ENCODE measurements at regions not wholly inside any gene's neighbourhood (a gene's known extent, or its start where the extent isn't known, plus 50 kb on each side); places are given as distances from the start of the nearest gene placed in this dataset.
A peak's percentile ranks its signal among the peaks of the same experiment; 100 is the strongest.
"Not testable (repeated sequence)": the region's sequence is repeated elsewhere in the genome, so short reads cannot be mapped to it uniquely, and the experiment has no call there.

DNA sequence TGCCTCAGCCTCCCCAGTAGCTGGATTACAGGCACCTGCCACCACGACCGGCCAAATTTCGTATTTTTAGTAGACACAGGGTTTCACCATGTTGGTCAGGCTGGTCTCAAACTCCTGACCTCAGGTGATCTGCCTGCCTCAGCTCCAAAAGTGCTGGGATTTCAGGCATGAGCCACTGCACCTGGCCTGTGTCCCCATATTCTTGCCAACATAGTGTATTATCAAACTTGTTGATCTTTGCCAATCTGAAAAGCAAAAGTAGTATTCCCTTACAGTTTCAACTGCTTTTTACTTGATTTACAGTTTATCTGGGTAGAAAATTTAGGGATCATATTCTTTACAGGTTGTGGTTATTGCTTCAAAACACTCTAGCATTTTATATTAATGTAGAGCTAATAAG lies 524.9 kb downstream of the TTLL7 start:
- ATAC-seq; H3K27ac Mint-ChIP-seq; H3K27me3 Mint-ChIP-seq; H3K36me3 ChIP-seq (ENCODE audit: control insufficient read depth in 2 of 3, insufficient read depth in 3 of 3, low read length in 3 of 3); H3K9me3 ChIP-seq (ENCODE audit: control insufficient read depth in 2 of 3, low read length in 3 of 3); CTCF ChIA-PET; H3K4me3 Mint-ChIP-seq; H3K4me3 ChIP-seq (ENCODE audit: low read length); H3K4me1 ChIP-seq (ENCODE audit: control insufficient read depth in 2 of 2, insufficient read depth in 2 of 2, low read length in 2 of 2); POLR2A ChIA-PET; DNase-seq; H3K9me3 Mint-ChIP-seq; H3K36me3 Mint-ChIP-seq; H3K27ac ChIP-seq (ENCODE audit: low read depth, low read length); intact Hi-C loops (cut with micrococcal nuclease); H3K27me3 ChIP-seq (ENCODE audit: control insufficient read depth in 2 of 2, insufficient read depth in 2 of 2, low read length in 2 of 2): not testable (repeated sequence)
- peaks cover 0 to 18% (median 4%) of the 10 kb centered on the region in 7 donors for H3K4me1 Mint-ChIP-seq

GRCh38 chr1:83472066-83472465 lies 526.9 kb downstream of the TTLL7 start:
- H3K27me3 Mint-ChIP-seq; H3K4me3 ChIP-seq (ENCODE audit: low read length); H3K27me3 ChIP-seq (ENCODE audit: control insufficient read depth in 2 of 2, insufficient read depth in 2 of 2, low read length in 2 of 2); H3K36me3 ChIP-seq (ENCODE audit: control insufficient read depth in 2 of 3, insufficient read depth in 3 of 3, low read length in 3 of 3); H3K36me3 Mint-ChIP-seq; H3K27ac ChIP-seq (ENCODE audit: low read depth, low read length); H3K4me3 Mint-ChIP-seq; H3K9me3 ChIP-seq (ENCODE audit: control insufficient read depth in 2 of 3, low read length in 3 of 3); CTCF ChIA-PET; DNase-seq; intact Hi-C loops (cut with micrococcal nuclease); ATAC-seq; POLR2A ChIA-PET; H3K9me3 Mint-ChIP-seq; H3K4me1 ChIP-seq (ENCODE audit: control insufficient read depth in 2 of 2, insufficient read depth in 2 of 2, low read length in 2 of 2): not testable (repeated sequence)
- peak overlapping the region in 1 of 9 donors; percentile 54 for H3K27ac Mint-ChIP-seq
- H3K4me1 Mint-ChIP-seq, result peaks cover 0 to 18% (median 4%) of the 10 kb centered on the region in 7 donors

- ChIA-PET CTCF (interaction anchor here (0.6 kb wide), 1 partner anchor 228 kb away, joined by 3 read pairs; no protein-coding TSS in a partner anchor), POLR2A (interaction anchor here (0.7 kb wide), 1 partner anchor 1569 kb away, joined by 4 read pairs; no protein-coding TSS in a partner anchor)
- H3K36me3 Mint-ChIP-seq; ATAC-seq; H3K36me3 ChIP-seq (ENCODE audit: control insufficient read depth in 2 of 3, insufficient read depth in 3 of 3, low read length in 3 of 3); H3K9me3 ChIP-seq (ENCODE audit: control insufficient read depth in 2 of 3, low read length in 3 of 3); H3K4me1 ChIP-seq (ENCODE audit: control insufficient read depth in 2 of 2, insufficient read depth in 2 of 2, low read length in 2 of 2); DNase-seq; H3K27ac Mint-ChIP-seq; H3K27me3 Mint-ChIP-seq; H3K4me3 ChIP-seq (ENCODE audit: low read length); H3K9me3 Mint-ChIP-seq; H3K27ac ChIP-seq (ENCODE audit: low read depth, low read length); H3K4me3 Mint-ChIP-seq; H3K27me3 ChIP-seq (ENCODE audit: control insufficient read depth in 2 of 2, insufficient read depth in 2 of 2, low read length in 2 of 2); intact Hi-C loops (cut with micrococcal nuclease): not testable (repeated sequence)
- peaks cover 0 to 18% (median 4%) of the 10 kb centered on the region in 7 donors for H3K4me1 Mint-ChIP-seq
These were observed 527.7 kb downstream of the TTLL7 start for GRCh38 chr1:83471272-83471671.

- intact Hi-C loops (cut with micrococcal nuclease); ATAC-seq; POLR2A ChIA-PET; H3K27me3 ChIP-seq (ENCODE audit: control insufficient read depth in 2 of 2, insufficient read depth in 2 of 2, low read length in 2 of 2); H3K9me3 ChIP-seq (ENCODE audit: control insufficient read depth in 2 of 3, low read length in 3 of 3); H3K27me3 Mint-ChIP-seq; H3K4me3 ChIP-seq (ENCODE audit: low read length); H3K9me3 Mint-ChIP-seq; CTCF ChIA-PET; H3K27ac Mint-ChIP-seq; H3K27ac ChIP-seq (ENCODE audit: low read depth, low read length); H3K4me1 ChIP-seq (ENCODE audit: control insufficient read depth in 2 of 2, insufficient read depth in 2 of 2, low read length in 2 of 2); H3K36me3 ChIP-seq (ENCODE audit: control insufficient read depth in 2 of 3, insufficient read depth in 3 of 3, low read length in 3 of 3); H3K36me3 Mint-ChIP-seq; H3K4me3 Mint-ChIP-seq; DNase-seq: not testable (repeated sequence)
- peaks cover 0 to 18% (median 5%) of the 10 kb centered on the region in 7 donors for H3K4me1 Mint-ChIP-seq
These were observed 530.6 kb downstream of the TTLL7 start for GRCh38 chr1:83468336-83468735.

- H3K27ac Mint-ChIP-seq; H3K36me3 ChIP-seq (ENCODE audit: control insufficient read depth in 2 of 3, insufficient read depth in 3 of 3, low read length in 3 of 3); POLR2A ChIA-PET; H3K4me1 ChIP-seq (ENCODE audit: control insufficient read depth in 2 of 2, insufficient read depth in 2 of 2, low read length in 2 of 2); ATAC-seq; H3K27ac ChIP-seq (ENCODE audit: low read depth, low read length); CTCF ChIA-PET; H3K9me3 ChIP-seq (ENCODE audit: control insufficient read depth in 2 of 3, low read length in 3 of 3); H3K9me3 Mint-ChIP-seq; H3K27me3 ChIP-seq (ENCODE audit: control insufficient read depth in 2 of 2, insufficient read depth in 2 of 2, low read length in 2 of 2); H3K4me3 ChIP-seq (ENCODE audit: low read length); intact Hi-C loops (cut with micrococcal nuclease); DNase-seq; H3K36me3 Mint-ChIP-seq; H3K4me3 Mint-ChIP-seq; H3K27me3 Mint-ChIP-seq: not testable (repeated sequence)
- peaks cover 0 to 16% (median 10%) of the 10 kb centered on the region in 7 donors for H3K4me1 Mint-ChIP-seq
These were observed 541.1 kb downstream of the TTLL7 start for GRCh38 chr1:83457735-83458248.

- H3K36me3 Mint-ChIP-seq; intact Hi-C loops (cut with micrococcal nuclease); DNase-seq; H3K27ac Mint-ChIP-seq; POLR2A ChIA-PET; H3K4me3 ChIP-seq (ENCODE audit: low read length); H3K4me3 Mint-ChIP-seq; H3K27me3 Mint-ChIP-seq; CTCF ChIA-PET; H3K9me3 Mint-ChIP-seq; H3K27me3 ChIP-seq (ENCODE audit: control insufficient read depth in 2 of 2, insufficient read depth in 2 of 2, low read length in 2 of 2); H3K36me3 ChIP-seq (ENCODE audit: control insufficient read depth in 2 of 3, insufficient read depth in 3 of 3, low read length in 3 of 3); H3K4me1 ChIP-seq (ENCODE audit: control insufficient read depth in 2 of 2, insufficient read depth in 2 of 2, low read length in 2 of 2); ATAC-seq; H3K27ac ChIP-seq (ENCODE audit: low read depth, low read length); H3K9me3 ChIP-seq (ENCODE audit: control insufficient read depth in 2 of 3, low read length in 3 of 3): not testable (repeated sequence)
- H3K4me1 Mint-ChIP-seq, result peaks cover 0 to 16% (median 10%) of the 10 kb centered on the region in 7 donors
These were observed 541.7 kb downstream of the TTLL7 start for GRCh38 chr1:83457281-83457680.

DNA sequence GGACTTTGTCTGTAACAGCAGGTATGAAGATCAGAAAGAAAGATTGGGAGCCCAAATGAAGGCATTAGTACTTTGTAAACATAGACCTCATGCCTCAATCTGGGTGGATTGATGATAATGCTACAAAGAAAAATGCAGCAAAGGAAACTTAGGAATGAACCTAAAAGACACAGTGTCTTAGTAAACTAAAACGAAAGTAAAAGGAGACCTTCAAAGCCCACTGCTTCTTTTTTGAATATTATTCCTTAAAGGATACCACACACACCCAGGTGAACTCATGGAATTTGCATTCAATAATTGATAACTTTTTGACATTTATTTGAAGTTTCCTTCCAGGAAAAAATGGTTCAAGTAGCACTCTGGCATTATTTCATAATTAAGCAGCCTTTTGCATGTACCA lies 543.2 kb downstream of the TTLL7 start:
- not testable (repeated sequence) for DNase-seq

More for the DNA sequence above, 543.2 kb downstream of the TTLL7 start:
- H3K27ac ChIP-seq (ENCODE audit: low read depth, low read length); ATAC-seq; CTCF ChIA-PET; H3K36me3 ChIP-seq (ENCODE audit: control insufficient read depth in 2 of 3, insufficient read depth in 3 of 3, low read length in 3 of 3); H3K4me1 ChIP-seq (ENCODE audit: control insufficient read depth in 2 of 2, insufficient read depth in 2 of 2, low read length in 2 of 2); H3K27me3 ChIP-seq (ENCODE audit: control insufficient read depth in 2 of 2, insufficient read depth in 2 of 2, low read length in 2 of 2); H3K27me3 Mint-ChIP-seq; H3K9me3 Mint-ChIP-seq; intact Hi-C loops (cut with micrococcal nuclease); H3K4me3 ChIP-seq (ENCODE audit: low read length); H3K36me3 Mint-ChIP-seq; POLR2A ChIA-PET; H3K9me3 ChIP-seq (ENCODE audit: control insufficient read depth in 2 of 3, low read length in 3 of 3): not testable (repeated sequence)
- H3K4me1 Mint-ChIP-seq, result peaks cover 0 to 25% (median 18%) of the 10 kb centered on the region in 7 donors
- peak overlapping the region; percentile 33 to 73 (median 59) for H3K4me3 Mint-ChIP-seq
- H3K27ac Mint-ChIP-seq, result peak overlapping the region in 5 of 9 donors; percentile 21 to 68 (median 61)
